BJ (cell line): ENCODE measurements at regions not wholly inside any gene's neighbourhood (a gene's known extent, or its start where the extent isn't known, plus 50 kb on each side); places are given as distances from the start of the nearest gene placed in this dataset.

Source experiments
- CTCF ChIA-PET: fragments of 350-600 bp; formaldehyde crosslinking; extraction: SDS; loops from one replicate; lab custom pipeline; 2021; ENCODE audit warnings: antibody characterized with exemption, inconsistent platforms; lab: Yijun Ruan, JAX
- POLR2A ChIA-PET: fragments of 300-600 bp; sonication (Branson Sonifier 250); formaldehyde crosslinking; extraction: SDS; loops from one replicate; lab custom pipeline; 2021; ENCODE audit warnings: antibody characterized with exemption; lab: Charles Lee
- DNase-seq: peaks from one replicate; pipeline ENCODE4 v3.0.0-alpha.2; 2011; ENCODE audit warnings: low read depth
- H3K27me3 ChIP-seq: 2 replicates; pipeline ENCODE4 v1.6.0; 2011; ENCODE audit warnings: low read length; ENCODE audit not compliant: control insufficient read depth, insufficient read depth
- H3K36me3 ChIP-seq: 2 replicates; pipeline ENCODE4 v1.5.1; 2011; ENCODE audit warnings: low read length; ENCODE audit not compliant: control insufficient read depth, insufficient read depth
- H3K4me3 ChIP-seq: 2 replicates; pipeline ENCODE4 v1.5.1; 2011; ENCODE audit warnings: low read depth, mild to moderate bottlenecking, control low read depth, low read length
- TF ChIP-seq, protein P1 (sequence below): IDR thresholded peaks from 2 replicates; pipeline ENCODE4 v1.5.1; 2011; ENCODE audit warnings: low read depth, mild to moderate bottlenecking, control low read depth, inconsistent platforms, low read length, moderate library complexity; ENCODE audit not compliant: insufficient read depth

DNA sequence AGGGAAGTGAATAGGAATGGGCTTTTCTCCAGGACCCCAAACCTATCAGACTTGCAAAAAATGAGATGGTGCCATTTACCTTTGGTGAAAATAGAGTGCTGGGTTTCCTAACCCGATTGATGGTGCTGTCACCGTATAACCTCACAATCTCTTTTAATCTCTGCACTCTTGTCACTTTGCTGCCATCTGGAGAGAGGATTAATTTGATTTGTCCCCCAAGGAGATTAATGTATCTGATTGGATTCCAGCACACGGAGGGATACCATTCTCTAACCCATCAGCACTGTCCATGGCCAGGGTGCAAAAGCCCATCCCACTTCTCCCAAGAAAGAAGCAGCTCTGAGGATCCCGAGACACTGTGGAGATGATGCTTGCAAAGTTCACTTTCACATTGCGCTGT lies 86.3 kb upstream of the NFE2L3 start:
- DNase-seq: no peak
- ChIA-PET POLR2A (no interaction called here), CTCF (no interaction called here)
- Histone ChIP-seq H3K36me3 (no peaks in the 10 kb centered on the region), H3K4me3 (no peak overlapping the region), H3K27me3 (no peaks in the 10 kb centered on the region; the same call in 1 of the 2 replicates)
- TF ChIP-seq, protein P1, sequence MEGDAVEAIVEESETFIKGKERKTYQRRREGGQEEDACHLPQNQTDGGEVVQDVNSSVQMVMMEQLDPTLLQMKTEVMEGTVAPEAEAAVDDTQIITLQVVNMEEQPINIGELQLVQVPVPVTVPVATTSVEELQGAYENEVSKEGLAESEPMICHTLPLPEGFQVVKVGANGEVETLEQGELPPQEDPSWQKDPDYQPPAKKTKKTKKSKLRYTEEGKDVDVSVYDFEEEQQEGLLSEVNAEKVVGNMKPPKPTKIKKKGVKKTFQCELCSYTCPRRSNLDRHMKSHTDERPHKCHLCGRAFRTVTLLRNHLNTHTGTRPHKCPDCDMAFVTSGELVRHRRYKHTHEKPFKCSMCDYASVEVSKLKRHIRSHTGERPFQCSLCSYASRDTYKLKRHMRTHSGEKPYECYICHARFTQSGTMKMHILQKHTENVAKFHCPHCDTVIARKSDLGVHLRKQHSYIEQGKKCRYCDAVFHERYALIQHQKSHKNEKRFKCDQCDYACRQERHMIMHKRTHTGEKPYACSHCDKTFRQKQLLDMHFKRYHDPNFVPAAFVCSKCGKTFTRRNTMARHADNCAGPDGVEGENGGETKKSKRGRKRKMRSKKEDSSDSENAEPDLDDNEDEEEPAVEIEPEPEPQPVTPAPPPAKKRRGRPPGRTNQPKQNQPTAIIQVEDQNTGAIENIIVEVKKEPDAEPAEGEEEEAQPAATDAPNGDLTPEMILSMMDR: no peak

- Histone ChIP-seq H3K4me3 (no peak overlapping the region), H3K27me3 (no peaks in the 10 kb centered on the region; the same call in 1 of the 2 replicates), H3K36me3 (no peaks in the 10 kb centered on the region)
- TF ChIP-seq, protein P1: no peak
- ChIA-PET CTCF (no interaction called here), POLR2A (no interaction called here)
- DNase-seq: no peak
These were observed 85.3 kb upstream of the NFE2L3 start for GRCh38 chr7:26066736-26067135.

DNA sequence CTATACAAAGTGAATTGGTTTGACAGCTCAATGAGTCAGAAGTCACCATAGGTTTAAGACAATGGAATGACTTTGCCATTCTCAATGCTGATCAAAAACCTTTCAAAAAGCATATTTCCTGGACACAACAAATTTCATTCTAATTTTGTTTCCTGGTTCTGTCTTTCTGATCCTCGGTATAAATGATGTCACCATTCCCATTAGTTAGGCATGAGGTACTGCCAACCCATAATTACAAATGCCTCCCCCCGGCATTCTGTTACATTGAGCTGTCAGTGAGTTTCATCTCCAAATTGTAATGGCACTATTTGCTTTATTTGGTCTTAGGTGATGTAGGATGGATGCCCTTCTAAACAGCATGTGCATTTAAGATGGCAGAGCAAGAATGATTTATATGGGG lies 81.7 kb upstream of the NFE2L3 start:
- no peak for DNase-seq
- POLR2A ChIA-PET: no interaction called here
- CTCF ChIA-PET: interaction anchor here (1.1 to 2.0 kb wide), 4 partner anchors 13 to 300 kb away, joined by 3 to 5 read pairs (median 4); no protein-coding TSS in a partner anchor
- Histone ChIP-seq H3K4me3 (no peak overlapping the region), H3K27me3 (no peaks in the 10 kb centered on the region), H3K36me3 (no peaks in the 10 kb centered on the region)
- TF ChIP-seq, protein P1: no peak

DNA sequence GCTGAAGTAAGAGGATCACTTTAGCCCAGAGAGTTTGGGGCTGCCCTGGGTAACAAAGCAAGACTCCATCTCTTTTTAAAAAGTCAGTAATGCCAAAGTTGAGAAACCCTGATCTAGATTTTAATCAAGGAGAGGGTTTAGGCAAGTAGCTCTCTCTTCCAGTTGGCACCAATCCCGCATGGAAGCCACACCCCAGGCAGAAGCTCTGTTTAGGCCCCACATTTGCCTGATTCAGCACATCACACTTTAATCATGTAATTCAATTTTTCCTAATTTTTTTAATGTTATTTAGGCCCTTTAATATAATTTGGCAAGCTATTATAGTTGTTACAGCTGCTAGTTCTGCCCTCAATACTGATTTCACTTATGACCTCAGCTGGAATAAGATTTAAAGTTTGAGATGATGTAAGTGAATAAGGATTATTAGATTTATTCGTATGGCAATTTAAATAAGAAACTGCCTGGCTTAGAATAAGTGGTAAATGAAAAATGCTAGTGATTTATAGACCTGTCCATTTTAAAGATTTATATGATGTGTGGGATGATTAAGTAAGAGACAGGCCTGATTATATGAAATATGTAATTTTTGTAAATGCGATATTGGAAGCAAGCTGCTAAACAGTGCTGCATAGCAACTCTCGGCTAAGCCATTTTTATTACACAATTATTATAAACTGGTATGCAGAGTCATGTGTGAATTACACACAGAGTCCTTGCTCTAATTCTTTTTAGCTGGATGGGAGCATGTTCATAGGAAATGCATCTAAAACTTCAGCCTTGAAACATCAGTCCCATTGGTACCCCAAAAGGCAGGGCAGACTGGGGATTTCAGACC lies 80.2 kb upstream of the NFE2L3 start:
- Histone ChIP-seq H3K36me3 (no peaks in the 10 kb centered on the region), H3K27me3 (no peaks in the 10 kb centered on the region), H3K4me3 (no peak overlapping the region)
- TF ChIP-seq, protein P1: no peak
- ChIA-PET POLR2A (no interaction called here), CTCF (interaction anchor here (2.0 kb wide), 3 partner anchors 9 to 298 kb away, joined by 4 to 5 read pairs (median 4); no protein-coding TSS in a partner anchor)
- DNase-seq: no peak

DNA sequence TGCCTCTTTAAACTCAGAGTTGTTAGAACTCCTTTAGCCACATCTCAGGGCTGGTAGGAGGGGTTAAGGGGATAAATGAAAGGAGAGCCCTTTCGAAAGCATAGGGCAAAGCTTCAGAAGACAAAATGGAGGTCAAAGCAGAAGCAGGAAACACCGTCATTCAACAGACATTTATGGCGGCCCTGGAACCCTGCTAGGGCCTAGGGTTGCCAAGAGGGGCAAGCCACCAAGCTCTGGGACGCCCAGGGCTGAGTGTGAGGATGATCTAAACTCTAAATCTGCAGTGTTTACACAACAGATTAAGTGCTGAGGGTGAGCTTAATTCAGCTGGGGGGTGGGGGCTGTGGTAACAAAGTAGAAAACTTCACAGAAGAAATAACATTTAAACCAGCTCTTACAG lies 79.0 kb upstream of the NFE2L3 start:
- no peak for DNase-seq
- CTCF ChIA-PET: interaction anchor here (1.2 to 2.0 kb wide), 3 partner anchors 10 to 18 kb away, joined by 3 to 5 read pairs (median 5); no protein-coding TSS in a partner anchor
- POLR2A ChIA-PET: no interaction called here
- Histone ChIP-seq H3K4me3 (no peak overlapping the region), H3K36me3 (no peaks in the 10 kb centered on the region), H3K27me3 (no peaks in the 10 kb centered on the region)
- TF ChIP-seq, protein P1: no peak
